Mucosa of descending colon (tissue), 3 donors: ENCODE measurements at regions not wholly inside any gene's neighbourhood (a gene's known extent, or its start where the extent isn't known, plus 50 kb on each side); places are given as distances from the start of the nearest gene placed in this dataset.

Experiments
- ATAC-seq: fragments of 200-7000 bp; cut with Tn5 transposase; one replicate; pipeline ENCODE4 v1.9.1; 2020; ENCODE audit warnings: mild to moderate bottlenecking, moderate library complexity
- DNase-seq, 3 donors: peaks; one replicate each; pipeline ENCODE4 v3.0.0-alpha.2; 2020
- H3K36me3 ChIP-seq: fragments of 200-600 bp; one replicate; pipeline ENCODE4 v1.8.0; 2021; ENCODE audit warnings: low read depth, mild to moderate bottlenecking
- H3K4me1 ChIP-seq: fragments of 200-600 bp; one replicate; pipeline ENCODE4 v1.8.0; 2021; ENCODE audit warnings: low read depth, mild to moderate bottlenecking
- H3K4me3 ChIP-seq: fragments of 200-600 bp; one replicate; pipeline ENCODE4 v1.8.0; 2021; ENCODE audit warnings: mild to moderate bottlenecking
- H3K9me3 ChIP-seq: fragments of 200-600 bp; one replicate; pipeline ENCODE4 v1.8.0; 2021; ENCODE audit warnings: mild to moderate bottlenecking
- CTCF ChIP-seq: fragments of 200-600 bp; IDR thresholded peaks from one replicate; pipeline ENCODE4 v1.8.0; 2022; ENCODE audit warnings: antibody characterized with exemption, mild to moderate bottlenecking
- intact Hi-C, 2 donors: fragments of 100-400 bp; cut with DNase I in 1 of 2; cut with micrococcal nuclease in 1 of 2; formaldehyde crosslinking; loops; one replicate each; pipeline versions ENCODE4 v1.11.0 to v1.11.1; 2022; cut with DNase I, micrococcal nuclease
- donor health status: DM: no; HTN: no; CAD: no; lungs with moderate emphysema.
- donor health status: DM: no; HTN: no; CAD: no.
- donor health status: DM: no; HTN: yes; CAD: no.

DNA sequence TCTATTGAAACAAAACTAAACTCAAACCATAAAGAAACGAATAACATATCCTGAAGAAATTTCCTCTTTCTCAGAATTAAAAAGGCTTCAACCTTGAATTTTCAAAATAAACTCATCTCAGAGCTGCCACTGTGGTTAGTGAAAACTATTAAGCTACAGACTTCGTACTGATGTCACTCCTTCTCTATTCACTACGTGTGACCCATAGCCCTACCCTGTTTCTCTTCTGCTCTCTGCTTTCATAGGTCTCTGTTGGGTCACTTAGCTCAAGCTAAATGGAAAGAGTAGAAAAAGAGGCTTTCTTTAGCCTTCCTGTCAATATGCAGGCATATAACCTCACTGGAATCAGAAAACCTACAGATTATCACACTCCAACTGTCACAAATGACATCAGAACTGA, 126.6 kb upstream of the MME start:
- no peaks in the 10 kb centered on the region for H3K4me1 ChIP-seq
- H3K4me3 ChIP-seq: no peak overlapping the region
- no peak for ATAC-seq
- peaks cover 12% of the 10 kb centered on the region for H3K9me3 ChIP-seq
- TF ChIP-seq CTCF: no peak
- H3K36me3 ChIP-seq: no peaks in the 10 kb centered on the region
- DNase-seq: no peak
- intact Hi-C loops: no loop called here

DNA sequence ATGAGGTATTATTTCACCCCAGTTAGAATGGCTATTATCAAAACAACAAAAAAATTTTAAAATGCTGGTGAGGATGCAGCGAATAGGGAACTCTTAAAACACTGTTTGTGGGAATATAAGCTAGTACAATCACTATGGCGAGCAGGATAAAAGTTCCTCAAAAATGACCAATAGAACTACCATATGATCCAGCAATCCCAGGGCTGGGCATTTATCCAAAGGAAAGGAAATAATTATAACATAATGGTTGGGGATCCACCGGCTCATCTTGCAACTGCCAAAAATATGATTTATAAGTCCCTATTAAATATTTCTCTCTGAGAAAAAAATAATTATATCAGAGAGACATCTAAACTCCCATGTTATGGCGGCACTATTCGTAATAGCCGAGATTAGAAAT, 127.6 kb upstream of the MME start:
- H3K36me3 ChIP-seq: no peaks in the 10 kb centered on the region
- DNase-seq: no peak
- H3K4me3 ChIP-seq: no peak overlapping the region
- TF ChIP-seq CTCF: no peak
- intact Hi-C loops: no loop called here
- peaks cover 12% of the 10 kb centered on the region for H3K9me3 ChIP-seq
- ATAC-seq: no peak
- no peaks in the 10 kb centered on the region for H3K4me1 ChIP-seq

DNA sequence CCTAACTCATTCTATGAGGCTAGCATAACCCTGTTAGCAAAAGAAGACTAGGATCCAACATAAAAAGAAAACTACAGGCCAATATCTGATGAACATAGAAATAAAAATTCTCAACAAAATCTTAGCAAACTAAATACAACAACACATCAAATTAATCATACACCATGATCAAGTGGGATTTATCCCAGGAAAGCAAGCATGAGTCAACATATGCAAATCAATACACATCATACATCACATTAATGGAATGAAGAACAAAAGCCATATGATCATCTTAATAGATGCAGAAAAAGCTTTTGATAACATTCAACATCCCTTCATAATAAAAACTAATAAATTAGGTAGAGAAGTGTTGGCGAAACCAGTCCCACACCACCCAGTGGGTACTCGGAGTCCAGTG, 136.1 kb upstream of the MME start:
- Histone ChIP-seq H3K4me1 (no peaks in the 10 kb centered on the region), H3K9me3 (peaks cover 7% of the 10 kb centered on the region), H3K36me3 (no peaks in the 10 kb centered on the region), H3K4me3 (no peak overlapping the region)
- ATAC-seq (no peak), DNase-seq (no peak)
- TF ChIP-seq CTCF: no peak
- intact Hi-C loops: no loop called here

DNA sequence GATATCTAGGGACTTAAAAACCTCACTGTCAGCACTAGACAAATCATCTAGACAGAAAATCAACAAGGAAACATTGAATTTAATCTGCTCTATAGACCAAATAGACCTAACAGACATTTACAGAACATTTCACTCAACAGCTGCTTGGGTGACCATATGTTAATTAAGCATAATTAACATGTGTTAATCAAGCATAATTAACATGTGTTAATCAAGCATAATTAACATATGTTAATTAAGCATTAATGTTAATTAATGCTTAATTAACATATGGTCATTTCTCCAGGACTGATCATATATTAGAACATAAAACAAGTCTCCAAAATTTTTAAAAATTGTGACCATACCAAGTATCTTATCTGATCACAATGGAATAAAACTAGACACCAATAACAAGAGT, 137.3 kb upstream of the MME start:
- no peaks in the 10 kb centered on the region for H3K4me1 ChIP-seq
- H3K9me3 ChIP-seq: peaks cover 7% of the 10 kb centered on the region
- H3K4me3 ChIP-seq: no peak overlapping the region
- DNase-seq: no peak
- ATAC-seq: no peak
- intact Hi-C loops: no loop called here
- H3K36me3 ChIP-seq: no peaks in the 10 kb centered on the region
- no peak for TF ChIP-seq CTCF

GRCh38 chr3:154936196-154936595, 143.9 kb upstream of the MME start:
- H3K9me3 ChIP-seq: no peaks in the 10 kb centered on the region
- H3K4me1 ChIP-seq: no peaks in the 10 kb centered on the region
- intact Hi-C loops: no loop called here
- no peaks in the 10 kb centered on the region for H3K36me3 ChIP-seq
- DNase-seq (no peak), ATAC-seq (no peak)
- no peak for TF ChIP-seq CTCF
- H3K4me3 ChIP-seq: no peak overlapping the region

DNA sequence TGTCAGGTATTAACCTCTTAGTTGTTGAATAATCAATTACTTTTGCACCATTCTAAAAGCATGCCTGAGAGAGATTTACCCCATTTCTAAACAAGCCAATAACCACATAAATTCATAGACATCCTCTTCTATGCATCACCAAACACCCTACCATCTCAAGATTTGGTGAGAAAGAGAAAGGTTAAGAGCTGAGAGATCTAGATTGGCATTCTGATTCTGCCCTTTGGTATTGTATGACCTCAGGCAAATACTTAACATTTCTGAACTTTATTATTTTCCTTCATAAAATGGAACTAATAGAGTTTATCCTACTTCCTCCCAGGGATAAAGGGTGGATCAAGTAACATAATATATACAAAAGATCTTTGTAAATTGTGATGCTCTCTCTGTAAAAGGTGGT, 146.5 kb upstream of the MME start:
- ATAC-seq: no peak
- H3K4me1 ChIP-seq: no peaks in the 10 kb centered on the region
- intact Hi-C loops: no loop called here

More for the DNA sequence above, 146.5 kb upstream of the MME start:
- no peak overlapping the region for H3K4me3 ChIP-seq
- DNase-seq: no peak
- H3K36me3 ChIP-seq: no peaks in the 10 kb centered on the region
- H3K9me3 ChIP-seq: no peaks in the 10 kb centered on the region
- TF ChIP-seq CTCF: no peak
